ENCODE measurements at regions not wholly inside any gene's neighbourhood (a gene's known extent, or its start where the extent isn't known, plus 50 kb on each side); places are given as distances from the start of the nearest gene placed in this dataset.
"Not testable (repeated sequence)": the region's sequence is repeated elsewhere in the genome, so short reads cannot be mapped to it uniquely, and the experiment has no call there.

- DNase-seq (ENCODE audit: low spot score): no peak
These were observed 101.9 kb downstream of the RGS21 start for GRCh38 chr1:192418552-192419285.

DNA sequence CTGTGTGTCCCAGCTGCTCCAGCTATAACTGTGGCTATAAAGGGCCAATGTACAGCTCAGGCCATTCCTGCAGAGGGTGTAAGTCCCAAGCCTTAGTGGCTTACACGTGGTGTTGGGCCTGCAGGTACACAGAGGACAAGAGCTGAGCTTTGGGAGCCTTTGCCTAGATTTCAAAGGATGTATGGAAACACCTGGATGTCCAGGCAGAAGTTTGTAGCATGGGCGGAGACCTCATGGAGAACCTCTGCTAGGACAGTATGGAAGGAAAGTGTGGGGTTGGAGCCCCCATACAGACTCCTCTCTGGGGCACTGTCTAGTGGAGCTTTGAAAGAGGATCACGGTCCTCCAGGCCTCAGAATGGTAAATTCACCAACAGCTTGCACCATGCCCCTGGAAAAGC lies 113.9 kb downstream of the RGS21 start:
- no peak for DNase-seq (ENCODE audit: low spot score)

- DNase-seq (ENCODE audit: low spot score): no peak
These were observed 118.9 kb downstream of the RGS21 start for GRCh38 chr1:192435704-192436103.

GRCh38 chr1:192436441-192437078 lies 119.8 kb downstream of the RGS21 start:
- DNase-seq (ENCODE audit: low spot score): peak; percentile 52

- no peak for DNase-seq (ENCODE audit: low spot score)
These were observed 121.9 kb downstream of the RGS21 start for GRCh38 chr1:192438737-192439136.

GRCh38 chr1:192439373-192440025 lies 122.7 kb downstream of the RGS21 start:
- DNase-seq (ENCODE audit: low spot score): no peak

GRCh38 chr1:192441492-192441891 lies 124.7 kb downstream of the RGS21 start:
- DNase-seq (ENCODE audit: low spot score): no peak

GRCh38 chr1:192442736-192443135 lies 125.9 kb downstream of the RGS21 start:
- no peak for DNase-seq (ENCODE audit: low spot score)

- no peak for DNase-seq (ENCODE audit: low spot score)
These were observed 126.8 kb downstream of the RGS21 start for GRCh38 chr1:192443616-192444015.

DNA sequence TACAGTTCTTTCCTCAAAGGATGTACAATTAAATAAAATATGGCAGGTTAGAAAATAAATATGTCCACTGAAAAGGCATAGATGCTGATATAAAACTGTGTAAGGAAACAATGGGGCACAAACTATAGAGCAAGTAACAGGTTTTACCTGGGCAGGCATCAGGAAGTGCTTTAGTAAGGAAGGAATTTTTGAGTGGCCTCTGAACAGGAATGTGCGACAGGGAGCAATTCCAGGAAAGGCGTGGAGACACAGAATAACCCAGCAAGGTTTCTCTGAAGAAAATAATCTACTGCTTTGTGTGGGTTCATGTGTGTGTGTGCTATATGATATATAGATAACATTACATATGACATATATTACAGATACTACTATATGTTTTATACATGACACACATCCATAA lies 128.4 kb downstream of the RGS21 start:
- DNase-seq (ENCODE audit: low spot score): no peak

DNA sequence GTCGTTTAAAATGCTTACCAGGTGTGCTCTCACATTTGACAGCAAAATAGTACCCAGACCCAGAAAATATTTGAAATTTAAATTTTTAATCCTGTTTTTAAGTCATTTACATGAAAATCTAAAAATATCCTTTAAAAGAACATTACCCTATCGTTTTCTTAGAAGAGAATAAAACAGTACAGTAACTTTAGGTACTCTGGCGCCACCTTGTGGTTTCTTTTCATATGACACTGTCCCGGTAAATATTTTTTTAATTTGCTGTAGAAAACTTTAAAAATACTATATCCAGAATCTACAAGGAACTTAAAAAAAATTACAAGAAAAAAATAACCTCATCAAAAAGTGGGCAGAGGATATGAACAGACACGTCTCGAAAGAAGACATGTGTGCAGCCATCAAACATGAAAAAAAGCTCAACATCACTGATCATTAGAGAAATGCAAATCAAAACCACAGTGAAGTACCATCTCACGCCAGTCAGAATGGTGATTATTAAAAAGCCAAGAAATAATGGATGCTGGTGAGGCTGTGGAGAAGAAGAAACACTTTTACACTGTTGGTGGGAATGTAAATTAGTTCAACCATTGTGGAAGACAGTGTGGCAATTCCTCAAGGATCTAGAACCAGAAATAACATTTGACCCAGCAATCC lies 129.2 kb downstream of the RGS21 start:
- DNase-seq (ENCODE audit: low spot score): peak; percentile 34

DNA sequence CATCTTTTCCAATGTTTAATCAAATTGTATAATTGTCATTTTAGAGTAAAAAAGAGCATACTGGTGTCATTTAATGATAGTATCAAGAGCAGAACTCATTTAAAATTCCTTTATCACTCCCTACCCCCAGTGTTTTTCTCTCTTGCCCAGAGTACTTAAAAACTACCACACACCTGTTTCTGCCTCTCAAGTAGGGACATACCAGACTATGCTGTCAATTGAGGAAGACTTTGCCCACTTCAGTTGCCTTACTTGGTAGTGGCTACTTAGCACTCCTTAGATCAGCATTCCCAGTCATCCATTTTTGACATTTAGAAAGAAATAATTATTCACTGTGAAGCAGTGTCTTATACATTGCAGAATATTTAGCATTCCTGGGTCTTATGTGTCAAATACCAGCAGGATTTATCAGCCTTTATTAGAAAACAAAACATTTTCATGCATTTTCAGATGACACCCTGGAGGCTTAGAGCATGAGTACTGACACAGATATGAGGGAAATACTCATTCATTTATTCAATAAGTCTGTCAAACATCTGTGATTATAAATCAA lies 127.5 kb upstream of the RGS1 start:
- DNase-seq (ENCODE audit: low spot score): no peak

DNA sequence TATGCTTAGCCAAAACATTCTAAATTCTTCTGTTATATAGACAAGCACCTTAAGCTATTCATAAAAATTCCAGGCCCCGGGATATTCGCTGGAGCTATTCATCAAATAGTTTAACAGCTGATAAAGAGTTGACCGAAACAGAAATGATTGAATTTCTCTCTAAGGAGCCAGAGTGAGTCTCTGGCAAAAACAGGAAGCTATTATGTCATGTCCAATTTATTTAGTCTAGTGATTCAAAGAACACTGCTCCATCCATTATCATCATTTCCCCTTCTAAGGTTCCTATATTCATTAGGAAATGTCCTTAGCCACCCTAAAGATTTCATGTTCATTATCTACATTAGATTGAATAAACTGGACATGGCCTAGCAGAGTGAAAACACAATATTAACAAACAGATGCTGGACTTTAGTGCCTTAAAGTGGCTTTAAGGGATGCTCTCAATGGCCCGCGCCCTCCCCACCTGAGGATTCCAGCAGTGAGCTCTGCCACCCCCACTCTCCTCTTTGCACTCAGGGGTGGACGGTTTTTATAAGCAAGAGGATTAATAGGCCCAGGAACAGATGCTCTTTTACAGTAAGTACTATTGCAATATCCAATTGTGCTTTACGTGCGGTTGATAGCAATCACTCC lies 122.1 kb upstream of the RGS1 start:
- DNase-seq (ENCODE audit: low spot score): no peak

DNA sequence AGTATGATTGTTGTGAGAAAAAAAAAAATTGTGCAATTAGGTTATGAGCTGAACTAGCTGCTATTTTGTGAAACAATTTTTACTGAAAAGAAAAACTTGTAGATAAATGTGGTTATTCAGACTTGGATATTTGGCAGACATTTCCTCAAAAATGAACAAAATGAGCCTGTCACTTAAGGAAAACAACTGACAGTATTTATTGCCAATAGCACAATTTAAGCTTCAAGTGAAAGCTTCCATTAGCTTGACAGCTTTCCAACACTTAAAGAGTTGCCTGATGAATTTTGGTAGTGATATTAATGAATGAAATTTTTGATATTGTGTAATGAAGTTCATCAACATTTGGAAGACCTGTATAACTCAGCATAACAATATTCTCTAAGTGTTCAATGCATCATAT lies 116.1 kb upstream of the RGS1 start:
- DNase-seq (ENCODE audit: low spot score): no peak

GRCh38 chr1:192461684-192462083 lies 113.9 kb upstream of the RGS1 start:
- no peak for DNase-seq (ENCODE audit: low spot score)

GRCh38 chr1:192462616-192463015 lies 113.0 kb upstream of the RGS1 start:
- DNase-seq (ENCODE audit: low spot score): no peak

DNA sequence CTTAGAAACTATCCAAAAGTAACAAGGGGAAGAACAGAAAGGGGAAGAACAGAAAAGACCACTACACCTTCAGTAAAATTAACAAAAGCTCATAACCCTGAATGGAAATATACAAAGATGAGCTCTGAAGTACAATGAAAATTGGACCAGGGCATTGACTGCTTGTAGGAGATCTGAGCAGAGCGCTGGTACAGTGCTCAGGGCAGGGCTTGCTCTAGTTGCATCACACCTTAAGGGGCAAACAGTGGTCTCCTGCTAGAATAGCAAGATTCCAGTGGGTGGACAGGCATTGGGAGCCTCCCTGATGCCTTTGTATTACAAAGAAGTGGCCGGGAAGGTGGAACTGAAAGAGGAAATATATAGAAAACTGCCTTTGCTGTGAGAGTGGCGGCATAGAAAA lies 111.9 kb upstream of the RGS1 start:
- DNase-seq (ENCODE audit: low spot score): no peak

DNA sequence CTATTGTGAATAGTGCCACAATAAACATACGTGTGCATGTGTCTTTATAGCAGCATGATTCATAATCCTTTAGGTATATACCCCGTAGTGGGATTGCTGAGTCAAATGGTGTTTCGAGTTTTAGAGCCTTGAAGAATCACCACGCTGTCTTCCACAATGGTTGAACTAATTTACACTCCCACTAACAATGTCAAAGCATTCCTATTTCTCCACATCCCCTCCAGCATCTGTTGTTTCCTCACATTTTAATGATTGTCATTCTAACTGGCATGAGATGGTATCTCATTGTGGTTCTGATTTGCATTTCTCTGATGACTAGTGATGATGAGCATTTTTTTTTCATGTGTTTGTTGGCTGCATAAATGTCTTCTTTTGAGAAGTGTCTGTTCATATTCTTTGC lies 110.4 kb upstream of the RGS1 start:
- not testable (repeated sequence) for DNase-seq (ENCODE audit: low spot score)

- DNase-seq (ENCODE audit: low spot score): peak; percentile 26
These were observed 101.4 kb upstream of the RGS1 start for GRCh38 chr1:192474080-192474683.

DNA sequence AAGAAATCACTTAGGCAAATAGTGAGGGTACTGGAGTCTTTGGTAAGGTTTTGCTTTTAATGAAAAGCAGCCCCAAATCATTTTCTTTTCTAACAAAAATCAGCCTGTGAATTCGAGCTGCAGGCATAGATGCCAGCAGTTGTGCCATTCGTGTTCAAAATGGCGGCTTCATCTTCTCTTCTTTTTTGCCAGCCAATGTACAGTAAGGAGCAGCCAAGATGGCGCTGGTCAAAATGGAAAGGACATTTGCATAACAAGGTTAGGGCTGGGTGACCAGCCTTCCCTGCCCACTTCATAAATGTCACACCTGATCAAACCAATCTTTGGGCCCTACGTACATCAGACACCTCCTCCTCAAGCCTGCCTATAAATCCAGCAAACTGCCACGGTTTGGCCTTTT lies 100.2 kb upstream of the RGS1 start:
- no peak for DNase-seq (ENCODE audit: low spot score)

DNA sequence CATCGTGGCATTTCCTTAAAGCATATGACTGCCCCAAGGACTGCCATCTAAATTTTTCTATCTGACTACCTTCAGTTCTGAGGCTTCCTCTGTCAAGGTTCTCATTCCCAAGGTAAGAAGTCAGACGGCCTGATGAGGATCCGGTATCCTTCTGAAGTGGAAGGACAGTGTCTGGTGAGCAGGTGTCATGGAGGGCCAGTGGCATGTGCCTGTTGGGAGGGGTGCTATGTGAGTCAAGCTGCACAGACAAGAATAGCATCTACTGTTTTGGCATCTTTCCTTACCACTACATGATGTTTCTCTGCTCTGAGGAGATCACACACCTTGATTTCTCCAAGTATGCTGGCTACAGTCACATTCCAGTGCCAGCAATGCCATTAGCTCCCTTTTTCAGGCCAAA lies 99.6 kb upstream of the RGS1 start:
- no peak for DNase-seq (ENCODE audit: low spot score)

Measured in putamen (tissue), 1 donor.